ENCODE measurements at regions not wholly inside any gene's neighbourhood (a gene's known extent, or its start where the extent isn't known, plus 50 kb on each side); places are given as distances from the start of the nearest gene placed in this dataset.
"Not testable (repeated sequence)": the region's sequence is repeated elsewhere in the genome, so short reads cannot be mapped to it uniquely, and the experiment has no call there.

- no peak overlapping the region for H3K4me3 ChIP-seq (ENCODE audit: low read length)
- H3K36me3 ChIP-seq (ENCODE audit: control insufficient read depth, insufficient read depth, low read length): no peaks in the 10 kb centered on the region
- H3K27me3 ChIP-seq (ENCODE audit: control insufficient read depth, insufficient read depth, low read length): no peaks in the 10 kb centered on the region
- no peak for DNase-seq
- H3K4me1 ChIP-seq (ENCODE audit: control insufficient read depth, insufficient read depth, low read length): no peaks in the 10 kb centered on the region
- whole genome bisulfite sequencing (ENCODE audit: insufficient coverage): 100% methylated on average over 1 of the region's 1 CpG
- peaks cover 28% of the 10 kb centered on the region for H3K9me3 ChIP-seq (replicated peaks; ENCODE audit: control insufficient read depth, low read depth, low read length)
- no peak overlapping the region for H3K27ac ChIP-seq (ENCODE audit: low read length)
Observed at GRCh38 chr1:214761030-214761429, 158.0 kb downstream of the CENPF start.

- Histone ChIP-seq H3K9me3 (replicated peaks; ENCODE audit: control insufficient read depth, low read depth, low read length) (peaks cover 21% of the 10 kb centered on the region), H3K27ac (ENCODE audit: low read length) (no peak overlapping the region), H3K4me3 (ENCODE audit: low read length) (no peak overlapping the region), H3K27me3 (ENCODE audit: control insufficient read depth, insufficient read depth, low read length) (no peaks in the 10 kb centered on the region), H3K4me1 (ENCODE audit: control insufficient read depth, insufficient read depth, low read length) (no peaks in the 10 kb centered on the region), H3K36me3 (ENCODE audit: control insufficient read depth, insufficient read depth, low read length) (no peaks in the 10 kb centered on the region)
- no peak for DNase-seq
Observed at GRCh38 chr1:214762902-214763301, 159.9 kb downstream of the CENPF start.

GRCh38 chr1:214764502-214764901 is 161.5 kb downstream of the CENPF start:
- Histone ChIP-seq H3K9me3 (replicated peaks; ENCODE audit: control insufficient read depth, low read depth, low read length) (peaks cover 16% of the 10 kb centered on the region), H3K27me3 (ENCODE audit: control insufficient read depth, insufficient read depth, low read length) (no peaks in the 10 kb centered on the region), H3K4me3 (ENCODE audit: low read length) (no peak overlapping the region), H3K4me1 (ENCODE audit: control insufficient read depth, insufficient read depth, low read length) (no peaks in the 10 kb centered on the region), H3K36me3 (ENCODE audit: control insufficient read depth, insufficient read depth, low read length) (no peaks in the 10 kb centered on the region), H3K27ac (ENCODE audit: low read length) (no peak overlapping the region)
- WGBS (ENCODE audit: insufficient coverage): 67% methylated on average over 1 of the region's 1 CpG
- DNase-seq: no peak

GRCh38 chr1:214767221-214767620 is 164.2 kb downstream of the CENPF start:
- H3K36me3 ChIP-seq (ENCODE audit: control insufficient read depth, insufficient read depth, low read length): no peaks in the 10 kb centered on the region
- H3K9me3 ChIP-seq (replicated peaks; ENCODE audit: control insufficient read depth, low read depth, low read length): peaks cover 6% of the 10 kb centered on the region
- DNase-seq: no peak
- no peaks in the 10 kb centered on the region for H3K4me1 ChIP-seq (ENCODE audit: control insufficient read depth, insufficient read depth, low read length)
- H3K4me3 ChIP-seq (ENCODE audit: low read length): no peak overlapping the region
- no peaks in the 10 kb centered on the region for H3K27me3 ChIP-seq (ENCODE audit: control insufficient read depth, insufficient read depth, low read length)
- no peak overlapping the region for H3K27ac ChIP-seq (ENCODE audit: low read length)

- not testable (repeated sequence) for H3K4me1 ChIP-seq (ENCODE audit: control insufficient read depth, insufficient read depth, low read length); H3K27ac ChIP-seq (ENCODE audit: low read length); H3K27me3 ChIP-seq (ENCODE audit: control insufficient read depth, insufficient read depth, low read length); DNase-seq; H3K4me3 ChIP-seq (ENCODE audit: low read length); H3K36me3 ChIP-seq (ENCODE audit: control insufficient read depth, insufficient read depth, low read length); H3K9me3 ChIP-seq (replicated peaks; ENCODE audit: control insufficient read depth, low read depth, low read length)
Observed at GRCh38 chr1:214769666-214770065, 166.7 kb downstream of the CENPF start.

GRCh38 chr1:214777364-214777763 is 174.4 kb downstream of the CENPF start:
- no peaks in the 10 kb centered on the region for H3K36me3 ChIP-seq (ENCODE audit: control insufficient read depth, insufficient read depth, low read length)
- no peaks in the 10 kb centered on the region for H3K27me3 ChIP-seq (ENCODE audit: control insufficient read depth, insufficient read depth, low read length)
- H3K9me3 ChIP-seq (replicated peaks; ENCODE audit: control insufficient read depth, low read depth, low read length): no peaks in the 10 kb centered on the region
- WGBS (ENCODE audit: insufficient coverage): no CpG with 5 or more reads among the region's 3 CpGs
- no peak for DNase-seq
- no peak overlapping the region for H3K4me3 ChIP-seq (ENCODE audit: low read length)
- H3K27ac ChIP-seq (ENCODE audit: low read length): no peak overlapping the region
- H3K4me1 ChIP-seq (ENCODE audit: control insufficient read depth, insufficient read depth, low read length): no peaks in the 10 kb centered on the region

- Histone ChIP-seq H3K27me3 (ENCODE audit: control insufficient read depth, insufficient read depth, low read length) (no peaks in the 10 kb centered on the region), H3K4me1 (ENCODE audit: control insufficient read depth, insufficient read depth, low read length) (no peaks in the 10 kb centered on the region), H3K9me3 (replicated peaks; ENCODE audit: control insufficient read depth, low read depth, low read length) (no peaks in the 10 kb centered on the region), H3K27ac (ENCODE audit: low read length) (no peak overlapping the region), H3K4me3 (ENCODE audit: low read length) (no peak overlapping the region), H3K36me3 (ENCODE audit: control insufficient read depth, insufficient read depth, low read length) (no peaks in the 10 kb centered on the region)
- no CpG with 5 or more reads among the region's 1 CpG for whole genome bisulfite sequencing (ENCODE audit: insufficient coverage)
- DNase-seq: no peak
Observed at GRCh38 chr1:214791961-214792360, 189.0 kb downstream of the CENPF start.

GRCh38 chr1:214792527-214793186 is 189.7 kb downstream of the CENPF start:
- H3K4me1 ChIP-seq (ENCODE audit: control insufficient read depth, insufficient read depth, low read length): no peaks in the 10 kb centered on the region
- no peaks in the 10 kb centered on the region for H3K36me3 ChIP-seq (ENCODE audit: control insufficient read depth, insufficient read depth, low read length)
- WGBS (ENCODE audit: insufficient coverage): no CpG with 5 or more reads among the region's 6 CpGs
- H3K27ac ChIP-seq (ENCODE audit: low read length): no peak overlapping the region
- H3K27me3 ChIP-seq (ENCODE audit: control insufficient read depth, insufficient read depth, low read length): no peaks in the 10 kb centered on the region
- H3K4me3 ChIP-seq (ENCODE audit: low read length): no peak overlapping the region
- no peak for DNase-seq
- H3K9me3 ChIP-seq (replicated peaks; ENCODE audit: control insufficient read depth, low read depth, low read length): no peaks in the 10 kb centered on the region

- no peaks in the 10 kb centered on the region for H3K9me3 ChIP-seq (replicated peaks; ENCODE audit: control insufficient read depth, low read depth, low read length)
- no peak for DNase-seq
- H3K27me3 ChIP-seq (ENCODE audit: control insufficient read depth, insufficient read depth, low read length): no peaks in the 10 kb centered on the region
- no CpG with 5 or more reads among the region's 2 CpGs for WGBS (ENCODE audit: insufficient coverage)
- no peak overlapping the region for H3K27ac ChIP-seq (ENCODE audit: low read length)
- H3K4me3 ChIP-seq (ENCODE audit: low read length): no peak overlapping the region
- H3K36me3 ChIP-seq (ENCODE audit: control insufficient read depth, insufficient read depth, low read length): no peaks in the 10 kb centered on the region
- H3K4me1 ChIP-seq (ENCODE audit: control insufficient read depth, insufficient read depth, low read length): no peaks in the 10 kb centered on the region
Observed at GRCh38 chr1:214793708-214794107, 190.7 kb downstream of the CENPF start.

- H3K27me3 ChIP-seq (ENCODE audit: control insufficient read depth, insufficient read depth, low read length): no peaks in the 10 kb centered on the region
- H3K27ac ChIP-seq (ENCODE audit: low read length): no peak overlapping the region
- no peaks in the 10 kb centered on the region for H3K4me1 ChIP-seq (ENCODE audit: control insufficient read depth, insufficient read depth, low read length)
- H3K4me3 ChIP-seq (ENCODE audit: low read length): no peak overlapping the region
- DNase-seq: no peak
- 80% methylated on average over 1 of the region's 1 CpG for WGBS (ENCODE audit: insufficient coverage)
- no peaks in the 10 kb centered on the region for H3K36me3 ChIP-seq (ENCODE audit: control insufficient read depth, insufficient read depth, low read length)
- no peaks in the 10 kb centered on the region for H3K9me3 ChIP-seq (replicated peaks; ENCODE audit: control insufficient read depth, low read depth, low read length)
Observed at GRCh38 chr1:214801191-214801590, 198.2 kb downstream of the CENPF start.

GRCh38 chr1:214808845-214809460 is 206.0 kb downstream of the CENPF start:
- H3K9me3 ChIP-seq (replicated peaks; ENCODE audit: control insufficient read depth, low read depth, low read length): no peaks in the 10 kb centered on the region
- H3K4me1 ChIP-seq (ENCODE audit: control insufficient read depth, insufficient read depth, low read length): no peaks in the 10 kb centered on the region
- H3K4me3 ChIP-seq (ENCODE audit: low read length): no peak overlapping the region
- H3K27ac ChIP-seq (ENCODE audit: low read length): no peak overlapping the region
- no peak for DNase-seq
- 50% methylated on average over 1 of the region's 3 CpGs for WGBS (ENCODE audit: insufficient coverage)
- no peaks in the 10 kb centered on the region for H3K27me3 ChIP-seq (ENCODE audit: control insufficient read depth, insufficient read depth, low read length)
- H3K36me3 ChIP-seq (ENCODE audit: control insufficient read depth, insufficient read depth, low read length): no peaks in the 10 kb centered on the region

Data from muscle of leg (tissue), 3 donors.